ENCODE measurements at regions not wholly inside any gene's neighbourhood (a gene's known extent, or its start where the extent isn't known, plus 50 kb on each side); places are given as distances from the start of the nearest gene placed in this dataset.
A peak's percentile ranks its signal among the peaks of the same experiment; 100 is the strongest.

DNA sequence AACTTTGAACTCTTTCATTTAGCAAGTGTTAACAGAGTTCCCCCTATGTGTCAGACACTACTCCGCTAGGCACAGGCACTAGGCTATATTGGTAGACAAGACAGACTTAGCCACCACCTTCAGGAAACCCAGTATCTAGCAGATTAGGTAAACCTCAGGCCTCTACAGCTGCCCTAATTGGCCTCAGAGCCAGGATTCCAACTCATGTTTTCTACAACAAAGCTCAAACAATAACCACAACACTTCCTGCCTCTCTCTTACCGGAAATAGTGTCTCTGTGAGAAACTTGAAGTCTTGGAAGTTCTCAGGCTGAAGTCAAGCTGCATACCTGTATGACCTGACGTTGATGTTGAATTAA lies 116.6 kb upstream of the SLC44A1 start:
- H3K9me3 ChIP-seq (ENCODE audit: low read length) = no peaks in the 10 kb centered on the region
- intact Hi-C loops (cut with micrococcal nuclease; ENCODE audit: unreplicated experiment) = no loop called here
- peak; percentile 59 for DNase-seq (ENCODE audit: low spot score)
- H3K4me3 ChIP-seq (ENCODE audit: low read depth, low read length, poor library complexity, severe bottlenecking) = no peak overlapping the region
- no peaks in the 10 kb centered on the region for H3K79me2 ChIP-seq (ENCODE audit: insufficient read depth, low read depth, low read length)
- no peaks in the 10 kb centered on the region for H3K36me3 ChIP-seq (ENCODE audit: insufficient read depth, low read length)
- TF ChIP-seq EZH2phosphoT487 (IDR thresholded peaks at IDR 0.05; ENCODE audit: borderline replicate concordance, low read depth, low read length) = no peak
- TF ChIP-seq, protein P1, sequence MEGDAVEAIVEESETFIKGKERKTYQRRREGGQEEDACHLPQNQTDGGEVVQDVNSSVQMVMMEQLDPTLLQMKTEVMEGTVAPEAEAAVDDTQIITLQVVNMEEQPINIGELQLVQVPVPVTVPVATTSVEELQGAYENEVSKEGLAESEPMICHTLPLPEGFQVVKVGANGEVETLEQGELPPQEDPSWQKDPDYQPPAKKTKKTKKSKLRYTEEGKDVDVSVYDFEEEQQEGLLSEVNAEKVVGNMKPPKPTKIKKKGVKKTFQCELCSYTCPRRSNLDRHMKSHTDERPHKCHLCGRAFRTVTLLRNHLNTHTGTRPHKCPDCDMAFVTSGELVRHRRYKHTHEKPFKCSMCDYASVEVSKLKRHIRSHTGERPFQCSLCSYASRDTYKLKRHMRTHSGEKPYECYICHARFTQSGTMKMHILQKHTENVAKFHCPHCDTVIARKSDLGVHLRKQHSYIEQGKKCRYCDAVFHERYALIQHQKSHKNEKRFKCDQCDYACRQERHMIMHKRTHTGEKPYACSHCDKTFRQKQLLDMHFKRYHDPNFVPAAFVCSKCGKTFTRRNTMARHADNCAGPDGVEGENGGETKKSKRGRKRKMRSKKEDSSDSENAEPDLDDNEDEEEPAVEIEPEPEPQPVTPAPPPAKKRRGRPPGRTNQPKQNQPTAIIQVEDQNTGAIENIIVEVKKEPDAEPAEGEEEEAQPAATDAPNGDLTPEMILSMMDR (conservative IDR thresholded peaks at IDR 0.05; ENCODE audit: low read length) = no peak
- peak overlapping the region; percentile 81 for H2AFZ ChIP-seq (ENCODE audit: low read length)
- no peaks in the 10 kb centered on the region for H4K20me1 ChIP-seq (ENCODE audit: insufficient read depth, low read length)
- H3K27ac ChIP-seq (ENCODE audit: low read depth, low read length, poor library complexity, severe bottlenecking) = no peak overlapping the region
- no peaks in the 10 kb centered on the region for H3K9me2 ChIP-seq (ENCODE audit: insufficient read depth, low read length)
- ChIA-PET POLR2A (interaction anchor here (0.6 to 1.4 kb wide), 5 partner anchors 13 to 379 kb away, joined by 3 to 6 read pairs (median 3); no protein-coding TSS in a partner anchor), CTCF (ENCODE audit: unreplicated experiment) (interaction anchor here (1.1 kb wide), 1 partner anchor 11 kb away, joined by 3 read pairs; no protein-coding TSS in a partner anchor)
- peaks cover 14% of the 10 kb centered on the region for H3K4me1 ChIP-seq (ENCODE audit: insufficient read depth, low read length, poor library complexity, severe bottlenecking)
- H3K4me2 ChIP-seq (ENCODE audit: low read length) = peak overlapping the region; percentile 31; the same call in 1 of the 2 replicates
- no TSS peak for BruUV-seq (replicated peaks)

DNA sequence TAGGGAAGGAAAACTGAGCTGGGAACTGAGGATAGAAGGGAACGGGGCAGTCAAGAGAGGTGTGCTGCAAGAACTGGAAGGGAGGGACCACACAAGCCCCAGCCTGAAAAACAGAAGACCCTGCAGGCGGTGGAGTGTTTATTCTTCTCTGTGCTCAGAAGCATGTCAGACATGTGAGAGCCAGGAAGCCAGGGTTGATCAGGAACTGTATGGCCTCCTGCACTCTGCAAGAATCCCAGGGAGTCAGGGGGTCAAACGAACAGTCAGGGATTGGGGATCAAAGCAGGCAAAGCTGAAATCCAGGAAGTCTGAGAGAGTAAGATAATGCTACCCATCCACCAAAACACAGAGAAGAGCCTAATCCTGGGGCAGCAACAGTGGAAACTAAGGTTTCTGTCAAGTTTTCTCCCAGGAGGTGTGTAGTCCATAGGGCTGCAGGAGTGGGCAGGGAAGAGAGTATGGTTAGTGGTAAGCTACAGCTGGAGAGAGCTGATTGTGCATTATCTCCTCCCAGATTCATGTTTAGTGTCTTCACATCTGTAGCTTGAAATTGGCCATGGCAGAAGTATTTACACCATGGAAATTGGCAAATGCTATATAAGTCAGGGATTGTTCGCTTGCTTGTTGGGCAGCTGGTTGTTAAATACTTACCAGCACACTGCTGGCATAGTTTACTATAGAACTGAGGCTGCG lies 115.4 kb upstream of the SLC44A1 start:
- POLR2A ChIA-PET = interaction anchor here (0.6 to 1.4 kb wide), 2 partner anchors 14 to 380 kb away, joined by 3 to 5 read pairs; no protein-coding TSS in a partner anchor
- no peak overlapping the region for H2AFZ ChIP-seq (ENCODE audit: low read length)
- peaks cover 14% of the 10 kb centered on the region for H3K4me1 ChIP-seq (ENCODE audit: insufficient read depth, low read length, poor library complexity, severe bottlenecking)
- intact Hi-C loops (cut with micrococcal nuclease; ENCODE audit: unreplicated experiment) = no loop called here
- H3K9me3 ChIP-seq (ENCODE audit: low read length) = no peaks in the 10 kb centered on the region
- no TSS peak for BruUV-seq (replicated peaks)
- CTCF ChIA-PET (ENCODE audit: unreplicated experiment) = no interaction called here
- H3K4me2 ChIP-seq (ENCODE audit: low read length) = no peak overlapping the region
- no peaks in the 10 kb centered on the region for H3K79me2 ChIP-seq (ENCODE audit: insufficient read depth, low read depth, low read length)
- H3K27ac ChIP-seq (ENCODE audit: low read depth, low read length, poor library complexity, severe bottlenecking) = no peak overlapping the region
- H3K36me3 ChIP-seq (ENCODE audit: insufficient read depth, low read length) = no peaks in the 10 kb centered on the region
- H3K4me3 ChIP-seq (ENCODE audit: low read depth, low read length, poor library complexity, severe bottlenecking) = no peak overlapping the region
- H3K9me2 ChIP-seq (ENCODE audit: insufficient read depth, low read length) = no peaks in the 10 kb centered on the region
- H4K20me1 ChIP-seq (ENCODE audit: insufficient read depth, low read length) = no peaks in the 10 kb centered on the region
- no peak for DNase-seq (ENCODE audit: low spot score)
- TF ChIP-seq, protein P1 (conservative IDR thresholded peaks at IDR 0.05; ENCODE audit: low read length) = no peak
- no peak for TF ChIP-seq EZH2phosphoT487 (IDR thresholded peaks at IDR 0.05; ENCODE audit: borderline replicate concordance, low read depth, low read length)

DNA sequence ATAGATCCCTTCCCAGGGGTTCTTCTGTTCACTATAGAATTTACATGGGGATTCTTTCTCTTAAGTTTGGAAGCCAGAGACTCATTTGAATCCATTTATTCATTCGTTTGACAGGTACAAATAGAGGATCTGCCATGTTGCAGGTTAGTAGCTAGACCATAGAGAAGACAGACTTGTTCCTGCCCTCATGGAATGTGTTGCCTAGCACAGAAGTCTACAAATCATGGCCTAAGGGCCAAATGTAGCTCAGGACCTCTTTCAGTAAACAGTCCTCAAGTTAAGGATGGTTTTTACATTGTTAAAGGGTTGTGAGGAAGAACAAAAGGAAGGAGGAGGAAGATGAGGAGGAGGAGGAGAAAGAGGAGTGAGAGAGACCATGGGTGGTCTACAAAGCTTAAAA lies 114.7 kb upstream of the SLC44A1 start:
- no peak for DNase-seq (ENCODE audit: low spot score)
- no peaks in the 10 kb centered on the region for H3K9me2 ChIP-seq (ENCODE audit: insufficient read depth, low read length)
- H2AFZ ChIP-seq (ENCODE audit: low read length) = no peak overlapping the region; the same call in 1 of the 2 replicates
- no TSS peak for BruUV-seq (replicated peaks)
- no peaks in the 10 kb centered on the region for H3K36me3 ChIP-seq (ENCODE audit: insufficient read depth, low read length)
- peaks cover 14% of the 10 kb centered on the region for H3K4me1 ChIP-seq (ENCODE audit: insufficient read depth, low read length, poor library complexity, severe bottlenecking)
- H3K4me2 ChIP-seq (ENCODE audit: low read length) = no peak overlapping the region
- ChIA-PET CTCF (ENCODE audit: unreplicated experiment) (no interaction called here), POLR2A (interaction anchor here (0.6 to 0.7 kb wide), 3 partner anchors 263 to 380 kb away, joined by 3 read pairs; no protein-coding TSS in a partner anchor)
- TF ChIP-seq, protein P1 (conservative IDR thresholded peaks at IDR 0.05; ENCODE audit: low read length) = no peak
- TF ChIP-seq EZH2phosphoT487 (IDR thresholded peaks at IDR 0.05; ENCODE audit: borderline replicate concordance, low read depth, low read length) = no peak
- H3K27ac ChIP-seq (ENCODE audit: low read depth, low read length, poor library complexity, severe bottlenecking) = no peak overlapping the region
- H3K4me3 ChIP-seq (ENCODE audit: low read depth, low read length, poor library complexity, severe bottlenecking) = no peak overlapping the region
- intact Hi-C loops (cut with micrococcal nuclease; ENCODE audit: unreplicated experiment) = no loop called here
- H3K9me3 ChIP-seq (ENCODE audit: low read length) = no peaks in the 10 kb centered on the region
- H4K20me1 ChIP-seq (ENCODE audit: insufficient read depth, low read length) = no peaks in the 10 kb centered on the region
- no peaks in the 10 kb centered on the region for H3K79me2 ChIP-seq (ENCODE audit: insufficient read depth, low read depth, low read length)

Data from OCI-LY7 (cell line).